Omental fat pad (tissue), 3 donors: ENCODE measurements at regions not wholly inside any gene's neighbourhood (a gene's known extent, or its start where the extent isn't known, plus 50 kb on each side); places are given as distances from the start of the nearest gene placed in this dataset.

Experiments
- ATAC-seq: fragments of 150-250 bp; one replicate; pipeline ENCODE4 v1.9.1; 2016; ENCODE audit warnings: mild to moderate bottlenecking, moderate library complexity; ENCODE audit not compliant: low FRiP score
- DNase-seq: peaks from one replicate; pipeline ENCODE4 v3.0.0-alpha.2; 2019; ENCODE audit warnings: low spot score
- CTCF ChIP-seq, 3 donors: fragments of 450-650 bp; IDR thresholded peaks; one replicate each; pipeline ENCODE4 v1.5.1; 2016 to 2017; ENCODE audit warnings: antibody characterized with exemption in 3 of 3, mild to moderate bottlenecking in 3 of 3, moderate library complexity in 2 of 3

GRCh38 chr5:112614285-112614684, 123.4 kb upstream of the APC start:
- ATAC-seq (no peak), DNase-seq (no peak)
- no peak for TF ChIP-seq CTCF (IDR thresholded peaks at IDR 0.05)

- no peak for ATAC-seq
- DNase-seq = no peak
- no peak for TF ChIP-seq CTCF (IDR thresholded peaks at IDR 0.05)
Measured at GRCh38 chr5:112614986-112615385, 122.7 kb upstream of the APC start.

- no peak for TF ChIP-seq CTCF (IDR thresholded peaks at IDR 0.05)
- no peak for ATAC-seq
- no peak for DNase-seq
Measured at GRCh38 chr5:112616812-112617547, 120.7 kb upstream of the APC start.

GRCh38 chr5:112625246-112625645, 112.4 kb upstream of the APC start:
- no peak for TF ChIP-seq CTCF (IDR thresholded peaks at IDR 0.05)
- ATAC-seq = no peak

GRCh38 chr5:112625689-112626438, 111.8 kb upstream of the APC start:
- ATAC-seq (no peak), DNase-seq (no peak)
- no peak for TF ChIP-seq CTCF (IDR thresholded peaks at IDR 0.05)

More at GRCh38 chr5:112625246-112625645, 112.4 kb upstream of the APC start:
- no peak for DNase-seq

- DNase-seq (no peak), ATAC-seq (no peak)
- TF ChIP-seq CTCF (IDR thresholded peaks at IDR 0.05) = no peak
Measured at GRCh38 chr5:112626715-112627114, 111.0 kb upstream of the APC start.
